NT2/D1 (cell line): ENCODE measurements at regions not wholly inside any gene's neighbourhood (a gene's known extent, or its start where the extent isn't known, plus 50 kb on each side); places are given as distances from the start of the nearest gene placed in this dataset.

ENCODE experiments used
- DNase-seq: peaks from one replicate; pipeline ENCODE4 v3.0.0-alpha.2; 2011; ENCODE audit warnings: low read depth, low spot score
- H3K27me3 ChIP-seq: 2 replicates; pipeline ENCODE4 v1.6.0; 2011; ENCODE audit warnings: mild to moderate bottlenecking; ENCODE audit not compliant: insufficient read length, insufficient read depth
- H3K36me3 ChIP-seq: 2 replicates; pipeline ENCODE4 v1.6.1; 2011; ENCODE audit warnings: mild to moderate bottlenecking, low read length, mixed read lengths; ENCODE audit not compliant: insufficient read depth, insufficient read length
- H3K4me1 ChIP-seq: 2 replicates; pipeline ENCODE4 v1.5.1; 2011; ENCODE audit not compliant: insufficient read depth, insufficient read length
- H3K4me3 ChIP-seq: 2 replicates; pipeline ENCODE4 v1.5.1; 2011; ENCODE audit warnings: low read depth; ENCODE audit not compliant: insufficient read length
- H3K9ac ChIP-seq: 2 replicates; pipeline ENCODE4 v1.6.0; 2011; ENCODE audit warnings: low read depth; ENCODE audit not compliant: insufficient read length
- H3K9me3 ChIP-seq: 2 replicates; pipeline ENCODE4 v1.5.1; 2011; ENCODE audit warnings: mild to moderate bottlenecking, low read length; ENCODE audit not compliant: insufficient read depth
- SUZ12 ChIP-seq: IDR thresholded peaks from 2 replicates; pipeline ENCODE4 v1.6.1; 2011; ENCODE audit not compliant: insufficient read length, insufficient read depth; ENCODE audit errors: extremely low read depth
- YY1 ChIP-seq: IDR thresholded peaks from 2 replicates; pipeline ENCODE4 v1.6.1; 2011; ENCODE audit not compliant: insufficient read length, insufficient read depth
- ZNF274 ChIP-seq: IDR thresholded peaks from 2 replicates; pipeline ENCODE4 v1.6.1; 2011; ENCODE audit warnings: mild to moderate bottlenecking, low read depth, low read length

- no peak overlapping the region for H3K9ac ChIP-seq
- H3K27me3 ChIP-seq = no peaks in the 10 kb centered on the region
- no peaks in the 10 kb centered on the region for H3K4me1 ChIP-seq
- H3K9me3 ChIP-seq = no peaks in the 10 kb centered on the region
- DNase-seq = no peak
- TF ChIP-seq YY1 (no peak), ZNF274 (no peak), SUZ12 (no peak)
- no peaks in the 10 kb centered on the region for H3K36me3 ChIP-seq
- H3K4me3 ChIP-seq = no peak overlapping the region
These were observed 130.1 kb downstream of the EDEM1 start for GRCh38 chr3:5317557-5317956.

GRCh38 chr3:5319454-5319853, 131.9 kb downstream of the EDEM1 start:
- Histone ChIP-seq H3K27me3 (no peaks in the 10 kb centered on the region), H3K9ac (no peak overlapping the region)
- TF ChIP-seq YY1 (no peak), ZNF274 (no peak), SUZ12 (no peak)

GRCh38 chr3:5321666-5322340, 134.3 kb downstream of the EDEM1 start:
- Histone ChIP-seq H3K4me1 (no peaks in the 10 kb centered on the region), H3K36me3 (no peaks in the 10 kb centered on the region), H3K9me3 (no peaks in the 10 kb centered on the region), H3K9ac (no peak overlapping the region), H3K4me3 (no peak overlapping the region), H3K27me3 (no peaks in the 10 kb centered on the region)
- no peak for DNase-seq
- TF ChIP-seq SUZ12 (no peak), ZNF274 (no peak), YY1 (no peak)

More at GRCh38 chr3:5319454-5319853, 131.9 kb downstream of the EDEM1 start:
- DNase-seq = no peak
- Histone ChIP-seq H3K4me1 (no peaks in the 10 kb centered on the region), H3K9me3 (no peaks in the 10 kb centered on the region), H3K36me3 (no peaks in the 10 kb centered on the region), H3K4me3 (no peak overlapping the region)

- Histone ChIP-seq H3K4me1 (no peaks in the 10 kb centered on the region), H3K9me3 (no peaks in the 10 kb centered on the region), H3K27me3 (no peaks in the 10 kb centered on the region), H3K36me3 (no peaks in the 10 kb centered on the region), H3K4me3 (no peak overlapping the region), H3K9ac (no peak overlapping the region)
- TF ChIP-seq SUZ12 (no peak), YY1 (no peak), ZNF274 (no peak)
- DNase-seq = no peak
These were observed 137.3 kb downstream of the EDEM1 start for GRCh38 chr3:5324780-5325179.

GRCh38 chr3:5330152-5330810, 142.8 kb downstream of the EDEM1 start:
- Histone ChIP-seq H3K4me1 (no peaks in the 10 kb centered on the region), H3K36me3 (no peaks in the 10 kb centered on the region), H3K9me3 (no peaks in the 10 kb centered on the region), H3K27me3 (no peaks in the 10 kb centered on the region), H3K9ac (no peak overlapping the region), H3K4me3 (no peak overlapping the region)
- TF ChIP-seq SUZ12 (no peak), ZNF274 (no peak), YY1 (no peak)
- DNase-seq = no peak

GRCh38 chr3:5331567-5332269, 144.2 kb downstream of the EDEM1 start:
- DNase-seq = no peak
- TF ChIP-seq YY1 (no peak), SUZ12 (no peak), ZNF274 (no peak)

More at GRCh38 chr3:5331567-5332269, 144.2 kb downstream of the EDEM1 start:
- Histone ChIP-seq H3K4me3 (no peak overlapping the region), H3K9me3 (no peaks in the 10 kb centered on the region), H3K9ac (no peak overlapping the region), H3K27me3 (no peaks in the 10 kb centered on the region), H3K4me1 (no peaks in the 10 kb centered on the region), H3K36me3 (no peaks in the 10 kb centered on the region)
